GM18858 (cell line): ENCODE measurements at regions not wholly inside any gene's neighbourhood (a gene's known extent, or its start where the extent isn't known, plus 50 kb on each side); places are given as distances from the start of the nearest gene placed in this dataset.
"Not testable (repeated sequence)": the region's sequence is repeated elsewhere in the genome, so short reads cannot be mapped to it uniquely, and the experiment has no call there.

Experiments
- ATAC-seq: cut with Tn5 transposase; IDR thresholded peaks from one replicate; pipeline ENCODE4 v1.9.1; 2021; ENCODE audit not compliant: unreplicated experiment

- ATAC-seq: no peak
Observed at GRCh38 chr13:63842102-63842501, 2426.5 kb upstream of the PCDH20 start.

GRCh38 chr13:63840551-63841421, 2425.1 kb upstream of the PCDH20 start:
- ATAC-seq: no peak

DNA sequence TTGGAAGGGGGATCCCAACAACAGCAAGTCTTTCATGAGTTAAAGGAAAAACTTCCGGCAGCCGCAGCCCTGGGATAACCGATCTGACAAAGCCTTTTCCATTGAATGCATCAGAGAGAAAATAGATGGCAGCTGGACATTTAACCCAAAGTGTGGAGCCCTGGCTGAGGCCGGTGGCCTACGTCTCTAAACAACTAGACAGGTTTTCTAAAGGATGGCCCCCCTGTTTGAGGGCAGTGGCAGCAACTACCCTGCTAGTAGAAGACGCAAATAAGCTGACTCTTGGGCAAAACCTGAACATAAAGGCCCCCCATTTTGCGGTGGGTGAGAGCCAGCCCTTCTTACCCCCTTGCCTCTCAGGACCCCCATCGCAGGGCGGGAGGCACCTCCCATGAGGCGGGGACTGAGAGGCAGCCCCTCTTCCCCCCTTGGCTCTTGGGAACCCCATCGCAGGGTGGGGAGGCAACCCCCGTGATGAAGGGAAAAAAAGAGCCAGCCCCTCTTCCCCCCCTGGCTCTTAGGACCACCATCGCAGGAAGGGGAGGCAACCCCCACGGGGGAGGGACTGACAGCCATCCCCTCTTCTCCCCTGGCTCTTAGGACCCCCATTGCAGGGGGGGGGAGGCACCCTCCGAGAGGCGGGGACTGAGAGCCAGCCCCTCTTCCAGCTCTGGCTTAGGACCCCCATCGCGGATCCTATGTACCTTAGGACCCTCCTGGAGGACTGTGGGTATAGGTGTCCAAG, 2422.9 kb upstream of the PCDH20 start:
- no peak for ATAC-seq

- not testable (repeated sequence) for ATAC-seq
Observed at GRCh38 chr13:63837701-63838100, 2422.1 kb upstream of the PCDH20 start.

DNA sequence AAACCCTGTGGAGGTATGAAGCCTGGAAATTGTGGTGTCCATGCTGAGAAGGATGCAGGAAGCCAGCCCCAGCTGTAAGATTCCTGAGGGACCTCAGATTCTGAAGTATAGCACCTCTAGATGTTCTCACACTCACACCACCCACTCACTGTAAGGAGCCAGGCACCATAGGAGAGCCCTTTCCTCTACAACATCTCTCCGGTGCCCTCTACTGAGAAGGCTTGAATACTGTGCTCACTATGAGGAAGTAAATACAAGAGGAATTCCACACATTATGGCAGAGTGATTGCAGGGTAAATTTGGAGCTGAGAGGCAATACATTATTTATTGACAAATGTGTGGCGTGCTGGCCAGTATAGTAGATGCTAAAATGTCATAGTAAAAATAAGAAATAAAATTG, 2414.0 kb upstream of the PCDH20 start:
- not testable (repeated sequence) for ATAC-seq

GRCh38 chr13:63821785-63822184, 2406.1 kb upstream of the PCDH20 start:
- not testable (repeated sequence) for ATAC-seq

- ATAC-seq: not testable (repeated sequence)
Observed at GRCh38 chr13:63811428-63812004, 2395.9 kb upstream of the PCDH20 start.

DNA sequence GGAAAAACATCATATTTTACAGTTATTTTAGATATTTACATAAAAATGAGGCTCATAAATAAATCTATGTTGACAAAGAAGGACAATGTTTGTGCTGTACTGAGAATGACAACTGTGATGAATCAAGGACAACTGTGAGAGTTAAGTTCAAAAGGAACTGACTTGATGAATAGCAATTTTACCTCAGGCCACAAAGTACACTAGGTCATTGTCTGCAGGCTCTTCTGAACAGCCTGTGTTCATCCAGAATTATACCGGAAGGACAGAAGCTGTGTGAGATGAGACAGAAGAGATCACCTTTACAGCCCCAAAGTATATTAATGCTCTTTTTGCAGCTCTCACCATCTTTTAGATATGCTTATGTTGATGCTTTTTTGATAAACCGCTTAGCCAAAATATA, 2375.5 kb upstream of the PCDH20 start:
- not testable (repeated sequence) for ATAC-seq

- ATAC-seq: no peak
Observed at GRCh38 chr13:63774133-63774532, 2358.5 kb upstream of the PCDH20 start.

DNA sequence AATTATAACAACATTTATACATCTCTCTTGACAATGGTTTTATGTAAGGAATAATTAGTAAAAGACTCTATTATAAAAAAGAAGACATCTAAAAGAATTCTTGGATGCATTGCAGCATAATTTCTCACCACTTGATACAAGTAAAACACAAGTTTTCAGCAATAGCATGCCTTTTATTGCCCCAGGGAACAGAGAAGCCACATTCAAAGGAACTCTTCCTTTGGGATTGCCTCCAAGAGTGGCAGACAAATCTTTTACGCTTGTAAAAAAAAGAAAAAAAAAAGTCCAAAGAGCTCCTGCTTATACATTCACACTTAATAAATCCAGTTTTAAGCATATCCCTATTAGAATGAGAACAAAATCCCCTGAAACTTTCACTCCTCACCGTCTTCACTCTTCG, 2357.8 kb upstream of the PCDH20 start:
- no peak for ATAC-seq

DNA sequence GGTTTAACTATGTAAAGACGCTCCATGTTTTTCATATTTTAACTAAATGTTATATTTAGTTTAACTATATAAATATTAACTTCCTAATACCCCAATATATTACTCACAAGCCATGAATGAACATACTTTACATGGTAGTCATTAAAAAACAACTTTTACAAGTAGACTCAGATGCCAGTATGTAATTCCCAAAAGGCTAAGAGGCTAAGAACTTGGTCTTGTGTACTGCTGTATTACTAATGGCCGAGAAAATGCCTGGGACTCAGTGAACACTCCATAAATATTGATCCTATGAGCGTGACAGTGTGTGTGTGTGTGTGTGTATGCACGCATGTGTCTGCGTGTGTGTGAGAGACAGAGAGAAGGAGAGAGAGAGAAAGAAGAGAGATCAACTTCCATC, 2342.0 kb upstream of the PCDH20 start:
- not testable (repeated sequence) for ATAC-seq

GRCh38 chr13:63749857-63750256, 2334.2 kb upstream of the PCDH20 start:
- not testable (repeated sequence) for ATAC-seq

DNA sequence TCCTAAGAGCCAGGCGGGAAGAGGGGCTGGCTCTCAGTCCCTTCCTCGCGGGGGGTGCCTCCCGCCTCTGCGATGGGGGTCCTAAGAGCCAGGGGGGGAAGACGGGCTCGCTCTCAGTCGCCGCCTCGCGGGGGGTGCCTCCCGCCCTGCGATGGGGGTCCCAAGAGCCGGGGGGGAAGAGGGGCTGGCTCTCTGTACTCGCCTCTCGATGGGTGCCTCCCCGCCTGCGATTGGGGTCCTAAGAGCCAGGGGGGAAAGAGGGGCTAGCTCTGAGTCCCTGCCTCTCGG, 2326.1 kb upstream of the PCDH20 start:
- not testable (repeated sequence) for ATAC-seq

GRCh38 chr13:63741029-63741813, 2325.6 kb upstream of the PCDH20 start:
- ATAC-seq: no peak

DNA sequence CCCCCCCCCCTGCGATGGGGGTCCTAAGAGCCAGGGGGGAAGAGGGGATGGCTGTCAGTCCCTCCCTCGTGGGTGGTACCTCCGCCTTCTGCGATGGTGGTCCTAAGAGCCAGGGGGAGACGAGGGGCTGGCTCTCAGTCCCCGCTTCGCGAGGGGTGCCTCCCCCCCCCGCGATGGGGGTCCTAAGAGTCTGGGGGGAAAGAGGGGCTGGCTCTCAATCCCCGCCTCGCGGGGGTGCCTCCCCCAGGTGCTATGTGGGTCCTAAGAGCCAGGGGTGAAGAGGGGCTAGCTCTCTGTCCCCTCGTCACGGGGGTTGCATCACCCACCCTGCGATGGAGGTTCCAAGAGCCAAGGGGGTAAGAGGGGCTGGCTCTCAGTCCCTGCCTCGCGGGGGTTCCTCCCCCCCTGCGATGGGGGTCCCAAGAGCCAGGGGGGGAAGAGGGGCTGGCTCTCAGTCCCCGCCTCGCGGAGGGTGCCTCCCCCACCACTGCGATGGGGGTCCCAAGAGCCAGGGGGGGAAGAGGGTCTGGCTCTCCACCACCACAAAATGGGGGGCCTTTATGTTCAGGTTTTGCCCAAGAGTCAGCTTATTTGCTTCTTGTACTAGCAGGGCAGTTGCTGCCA, 2323.6 kb upstream of the PCDH20 start:
- not testable (repeated sequence) for ATAC-seq

- ATAC-seq: no peak
Observed at GRCh38 chr13:63737418-63737817, 2321.8 kb upstream of the PCDH20 start.

DNA sequence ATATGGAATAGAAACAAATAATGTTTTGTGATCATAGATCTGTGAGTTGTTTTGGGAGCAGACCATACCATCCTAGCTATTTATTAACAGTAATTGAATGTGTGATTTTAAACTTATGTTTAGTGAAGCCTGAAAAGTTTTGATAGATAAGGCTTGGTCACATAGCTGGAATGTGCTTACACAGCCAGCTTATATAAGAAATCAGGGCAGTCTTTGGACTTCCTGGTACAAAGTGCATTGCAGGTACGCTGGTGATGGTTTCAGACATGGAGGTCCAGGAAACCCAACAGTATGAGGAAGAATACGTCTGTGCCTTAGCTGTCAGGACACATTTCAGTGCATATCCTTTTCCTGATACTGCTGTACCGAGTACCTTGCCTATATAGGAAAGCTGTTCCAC, 2316.2 kb upstream of the PCDH20 start:
- ATAC-seq: no peak

DNA sequence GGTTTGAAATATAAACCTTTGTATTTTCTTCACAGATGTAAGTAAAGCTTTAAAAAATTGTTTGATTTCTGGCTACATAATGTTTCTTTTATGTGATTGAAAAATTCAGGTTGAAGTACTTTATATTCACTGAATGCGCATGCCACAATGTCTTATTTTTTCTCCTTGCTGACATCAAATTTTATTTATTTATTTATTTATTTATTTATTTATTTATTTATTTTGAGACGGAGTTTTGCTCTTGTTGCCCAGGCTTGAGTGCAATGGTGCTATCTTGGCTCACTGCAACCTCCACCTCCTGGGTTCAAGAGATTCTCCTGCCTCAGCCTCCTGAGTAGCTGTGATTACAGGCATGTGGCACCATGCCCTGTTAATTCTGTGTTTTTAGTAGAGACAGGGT, 2296.5 kb upstream of the PCDH20 start:
- not testable (repeated sequence) for ATAC-seq

- ATAC-seq: no peak
Observed at GRCh38 chr13:63706751-63707150, 2291.1 kb upstream of the PCDH20 start.

DNA sequence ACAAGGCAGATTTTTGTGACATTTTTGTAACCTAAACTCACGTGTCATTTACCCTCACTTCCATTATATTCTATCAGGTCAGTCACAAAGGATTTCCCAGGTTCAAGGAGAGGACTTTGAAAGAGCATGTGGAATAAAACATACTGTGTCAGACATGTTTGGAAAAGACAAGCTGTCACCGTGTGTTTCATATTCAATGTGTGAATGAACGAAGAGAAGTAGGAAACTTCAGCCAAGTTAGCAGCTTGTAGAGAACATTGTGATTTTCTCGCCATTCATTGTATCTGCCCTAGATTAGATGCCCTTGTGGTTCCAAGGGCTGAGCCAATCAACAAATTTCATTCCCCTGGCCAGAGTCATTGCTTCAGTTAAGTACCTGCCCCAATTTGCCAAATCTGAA, 2288.9 kb upstream of the PCDH20 start:
- no peak for ATAC-seq

DNA sequence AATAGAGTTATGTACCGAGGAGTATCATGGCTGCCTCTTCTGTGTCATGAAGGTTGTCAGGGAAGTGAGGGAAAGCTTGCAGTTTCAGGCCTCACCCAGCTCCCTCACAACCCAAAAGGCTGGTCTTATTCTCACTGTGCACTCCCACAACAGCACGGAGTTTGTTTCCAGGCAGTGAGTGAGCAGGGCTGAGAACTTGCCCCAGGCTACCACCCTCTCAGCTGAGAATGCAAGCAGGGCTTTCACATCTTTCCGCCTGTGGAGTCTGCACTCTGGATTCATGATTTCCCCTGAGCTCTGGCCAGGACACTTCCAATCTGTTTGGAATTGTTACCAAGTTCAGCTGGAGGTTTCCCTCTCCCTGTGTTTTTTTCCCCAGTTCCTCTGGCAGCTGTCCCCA, 2284.7 kb upstream of the PCDH20 start:
- ATAC-seq: no peak
